HG03342 (cell line): ENCODE measurements at regions not wholly inside any gene's neighbourhood (a gene's known extent, or its start where the extent isn't known, plus 50 kb on each side); places are given as distances from the start of the nearest gene placed in this dataset.

ENCODE experiments used
- ATAC-seq: cut with Tn5 transposase; IDR thresholded peaks from one replicate; pipeline ENCODE4 v1.9.1; 2021; ENCODE audit warnings: mild to moderate bottlenecking, moderate library complexity; ENCODE audit not compliant: unreplicated experiment

DNA sequence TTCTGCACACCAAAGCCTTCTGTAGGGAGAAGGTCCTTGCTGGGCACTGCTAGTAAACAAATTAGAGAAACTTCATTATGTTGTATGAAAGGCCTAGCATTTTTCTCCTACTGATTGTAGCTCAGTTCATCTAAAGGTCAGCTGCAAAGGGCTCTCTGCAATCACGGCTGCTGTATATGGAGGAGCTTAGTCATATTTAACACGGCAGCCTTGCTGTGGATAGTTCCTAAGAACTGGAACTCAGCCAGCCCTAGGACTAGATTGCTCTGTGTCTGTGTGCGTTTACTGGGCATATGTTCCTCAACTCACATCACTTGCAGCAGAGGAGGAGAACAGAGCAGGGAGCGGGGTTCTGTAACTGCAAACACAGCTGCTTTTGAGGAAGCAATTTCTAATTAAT is 1103.9 kb upstream of the KLHL29 start:
- no peak for ATAC-seq

DNA sequence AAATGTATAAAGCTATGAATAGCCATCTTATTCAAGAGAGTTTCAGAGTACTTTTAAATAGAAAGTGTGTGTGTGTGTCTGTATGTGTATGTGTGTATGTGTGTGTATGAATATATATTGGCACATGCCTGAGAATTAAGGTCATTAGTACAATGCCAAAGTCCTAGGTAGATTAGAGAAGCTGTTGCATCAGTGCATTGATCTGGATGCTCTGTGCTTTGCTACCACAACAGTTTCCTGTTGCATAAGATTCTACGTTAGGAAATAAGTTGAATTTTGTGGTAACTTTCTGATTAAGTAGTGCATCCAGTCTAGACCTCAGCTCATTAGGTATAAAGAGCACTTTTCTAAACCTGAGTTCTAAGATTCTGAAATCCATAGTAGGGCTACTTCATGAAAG is 1102.8 kb upstream of the KLHL29 start:
- no peak for ATAC-seq

DNA sequence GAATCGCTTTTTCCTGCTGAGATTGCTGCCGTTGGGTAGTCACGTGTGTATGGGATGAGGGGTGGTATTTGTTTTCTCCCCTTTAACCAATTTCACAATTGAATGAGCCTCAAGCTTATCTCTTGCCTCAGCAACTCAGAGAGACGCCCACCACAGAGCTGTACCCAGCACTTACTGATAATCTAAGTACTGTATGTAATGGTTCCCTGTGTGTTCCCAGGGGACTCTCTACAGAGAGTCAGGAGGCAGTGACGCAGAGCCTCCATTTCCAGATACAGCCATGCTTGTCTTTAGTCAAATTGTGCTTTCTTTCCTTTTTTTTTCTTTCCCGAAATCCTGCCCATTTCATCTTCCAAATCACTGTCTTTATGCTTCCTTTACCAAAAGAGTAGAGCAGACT is 1102.1 kb upstream of the KLHL29 start:
- no peak for ATAC-seq

DNA sequence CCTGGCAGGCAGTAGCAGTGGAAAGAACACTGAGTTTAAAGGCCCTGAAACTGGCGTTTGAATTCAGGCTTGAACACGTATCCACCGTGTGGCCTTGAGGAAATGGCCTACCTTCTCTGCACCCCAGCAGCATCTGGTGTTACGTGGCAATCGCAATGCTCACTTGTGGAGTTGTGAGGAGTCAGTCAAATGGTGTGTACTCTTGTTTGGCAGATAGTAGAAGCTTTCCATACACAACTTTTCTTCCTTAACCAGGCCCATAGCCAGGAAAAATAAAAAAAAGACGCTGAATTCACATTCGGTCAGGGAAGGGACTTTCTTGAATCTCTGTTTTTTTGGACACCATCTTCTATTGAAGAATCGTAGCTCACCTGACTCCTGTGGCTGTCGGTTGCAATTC is 1101.5 kb upstream of the KLHL29 start:
- no peak for ATAC-seq

DNA sequence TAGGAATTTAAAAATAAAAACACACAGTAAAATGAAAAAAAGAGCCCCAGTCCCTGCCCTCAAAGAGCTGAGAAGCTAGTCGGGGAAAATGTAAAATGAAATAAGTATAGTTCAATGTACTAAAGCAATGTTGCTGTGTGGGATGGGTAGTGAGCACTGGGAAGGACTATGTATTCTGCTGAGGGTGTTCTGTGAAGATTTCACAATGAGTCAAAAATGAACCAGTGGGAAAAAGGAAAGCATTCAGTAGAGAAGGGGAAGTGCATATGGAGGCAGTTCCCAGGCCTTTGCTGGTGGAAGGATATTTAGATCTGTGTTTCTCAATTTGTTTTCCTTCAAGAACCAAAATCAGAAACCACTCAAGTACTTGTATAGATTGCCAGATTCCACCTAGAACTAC is 1094.7 kb upstream of the KLHL29 start:
- ATAC-seq = no peak

DNA sequence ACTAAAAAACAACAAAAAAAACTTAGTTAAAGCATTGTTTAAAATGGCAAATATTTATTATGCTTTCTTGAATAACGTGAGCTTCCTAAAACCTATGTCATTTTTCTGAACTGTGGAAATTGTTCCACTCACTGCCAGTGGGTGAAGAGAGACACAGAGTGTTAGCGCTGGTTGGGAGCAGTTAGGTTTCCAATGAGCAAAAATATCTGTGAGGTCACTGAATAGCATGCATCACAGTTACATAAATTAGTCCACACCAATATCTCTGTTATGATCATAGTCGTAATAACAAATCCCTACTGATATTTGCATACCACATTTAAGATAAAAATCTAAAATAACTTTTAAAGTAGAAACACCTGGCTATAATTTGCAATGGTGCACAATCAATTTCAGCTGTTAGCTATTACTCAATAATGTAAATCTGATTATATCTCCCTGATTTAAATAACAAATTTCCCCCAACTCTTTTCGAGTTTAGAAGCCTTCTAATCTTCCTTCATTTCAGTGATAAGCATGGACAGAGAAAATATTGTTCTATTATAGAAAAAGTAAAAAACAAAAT is 1094.0 kb upstream of the KLHL29 start:
- ATAC-seq = no peak

DNA sequence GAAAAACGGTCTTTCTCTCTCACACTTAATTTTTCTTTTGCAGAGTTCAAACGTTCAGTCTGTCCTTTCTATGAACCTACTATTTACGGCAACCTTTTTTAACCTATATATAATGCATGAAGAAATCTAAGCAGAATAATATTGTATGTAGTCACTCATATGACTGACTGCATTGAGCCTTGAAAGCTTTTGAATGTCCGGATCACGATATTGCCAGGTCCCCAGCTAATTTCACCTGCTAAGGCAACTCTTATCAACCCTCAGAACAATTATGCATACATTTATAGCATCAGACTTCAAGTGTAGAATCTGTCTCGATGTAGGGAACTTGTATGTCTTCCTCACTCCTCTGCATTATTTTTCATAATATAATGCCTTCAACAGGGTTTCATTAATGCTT is 1083.8 kb upstream of the KLHL29 start:
- no peak for ATAC-seq

DNA sequence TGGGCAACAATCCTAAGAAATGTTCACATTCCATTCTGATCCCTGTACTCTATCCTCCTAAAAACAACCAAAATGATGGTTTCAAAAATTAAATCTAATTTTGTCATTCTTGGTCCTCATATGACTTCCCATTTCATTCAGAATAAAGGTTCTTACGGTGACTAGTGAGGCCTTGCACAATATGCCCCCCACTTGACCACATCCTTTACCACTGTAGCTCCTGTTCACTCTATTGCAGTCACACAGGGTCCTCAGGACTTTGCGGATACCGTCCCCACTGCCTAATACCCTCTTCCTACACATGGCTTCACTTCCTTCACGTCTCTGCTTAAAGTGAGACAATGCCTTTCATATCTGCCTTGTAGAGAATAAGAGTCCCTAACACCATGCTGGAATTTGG is 1058.7 kb upstream of the KLHL29 start:
- ATAC-seq = no peak

DNA sequence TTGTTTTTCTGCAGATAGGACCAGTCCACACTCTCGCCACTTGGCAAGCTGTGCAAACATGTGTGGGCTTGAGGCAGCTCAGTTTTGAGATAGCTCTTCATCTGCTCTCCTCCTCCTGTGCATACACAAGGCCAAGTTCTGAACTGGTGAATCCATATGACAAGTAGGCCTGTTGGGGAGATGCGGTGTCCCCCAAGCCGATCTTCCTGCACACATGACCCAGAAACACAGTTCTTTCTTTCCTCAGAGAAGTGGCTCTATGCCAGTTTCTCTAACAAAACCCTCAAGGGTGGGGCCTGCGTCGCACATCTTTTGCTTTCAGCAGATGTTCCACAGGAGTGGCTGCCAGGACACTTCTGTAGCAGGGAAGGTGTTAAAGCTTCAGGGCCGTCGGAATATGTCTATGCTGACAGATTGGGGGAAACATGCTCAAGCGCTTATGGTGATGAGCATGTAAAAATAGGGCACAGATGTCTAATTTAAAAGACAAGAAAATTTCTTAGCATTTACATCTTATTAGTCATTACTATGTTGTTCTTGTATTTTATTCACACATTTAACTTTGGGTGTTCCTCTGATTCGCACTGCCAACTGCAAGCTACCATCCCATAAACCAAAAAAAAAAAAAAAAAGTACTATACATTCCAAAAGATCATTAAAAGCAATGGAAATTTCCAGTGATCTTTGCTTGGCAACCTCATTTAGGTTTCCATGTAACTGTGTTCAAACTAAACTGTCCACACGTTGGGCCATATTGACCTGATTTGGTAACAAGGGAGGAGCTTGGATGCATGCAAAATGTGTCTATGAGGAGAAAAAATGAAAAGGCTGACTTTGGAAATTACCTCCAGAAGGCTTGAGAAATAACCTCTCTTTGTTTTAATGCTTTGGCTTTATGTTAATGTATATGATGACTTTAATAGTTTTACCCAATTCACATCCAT is 1055.5 kb upstream of the KLHL29 start:
- no peak for ATAC-seq

DNA sequence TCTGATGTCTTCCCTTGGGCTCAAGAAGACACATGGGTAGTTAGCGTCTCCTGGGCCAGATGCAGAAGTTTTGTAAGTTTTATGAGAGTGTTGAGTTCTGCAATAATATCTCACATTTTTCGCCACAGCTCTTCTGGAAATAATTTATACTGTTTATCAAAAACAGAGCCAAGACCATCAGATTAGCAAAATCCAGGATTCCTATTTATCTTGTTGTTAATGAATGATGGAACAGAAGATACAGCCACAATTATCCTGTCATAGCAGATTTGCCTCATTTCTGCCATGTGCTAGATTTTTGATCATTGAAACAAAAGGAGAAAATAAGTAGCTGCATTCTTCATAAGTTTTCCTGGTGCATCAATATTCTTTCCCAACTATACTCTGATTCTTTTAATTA is 1048.6 kb upstream of the KLHL29 start:
- ATAC-seq = no peak

DNA sequence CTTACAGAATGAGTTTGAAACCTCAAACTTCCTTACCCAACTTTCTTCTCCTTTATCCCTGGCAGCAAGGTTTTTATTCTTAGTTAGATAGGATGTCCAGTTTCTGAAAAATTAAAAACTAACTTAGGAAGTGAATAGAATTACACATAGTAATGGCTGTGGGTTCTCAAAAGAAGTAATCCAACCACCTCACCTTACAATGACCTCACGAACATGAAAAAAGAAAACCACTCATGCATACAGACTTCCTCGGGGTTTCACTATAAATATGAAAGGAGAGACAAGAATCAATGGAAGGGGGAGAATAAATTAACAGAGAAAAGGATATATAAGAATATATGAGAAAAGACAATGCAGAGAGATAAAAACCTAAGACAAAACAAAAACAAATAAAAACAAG is 1044.3 kb upstream of the KLHL29 start:
- no peak for ATAC-seq

DNA sequence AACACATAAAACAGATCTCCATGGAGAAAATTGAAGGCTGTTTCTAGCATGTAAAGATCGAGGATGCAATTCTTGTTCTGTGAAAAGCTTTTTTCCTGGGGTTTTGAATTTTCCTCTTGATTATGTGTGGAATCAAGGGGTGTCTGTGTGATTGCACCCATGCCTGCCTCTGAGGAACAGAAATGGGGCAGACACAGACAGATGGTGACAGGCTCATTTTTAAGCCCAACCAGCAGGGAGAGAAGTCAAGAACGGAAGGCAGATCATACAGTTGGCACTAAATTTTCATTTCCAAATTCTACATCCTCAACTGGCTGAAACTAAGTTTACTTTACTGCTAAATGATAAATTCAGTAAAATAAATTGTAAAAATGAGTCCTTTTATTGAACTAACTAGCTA is 1037.7 kb upstream of the KLHL29 start:
- ATAC-seq = no peak

DNA sequence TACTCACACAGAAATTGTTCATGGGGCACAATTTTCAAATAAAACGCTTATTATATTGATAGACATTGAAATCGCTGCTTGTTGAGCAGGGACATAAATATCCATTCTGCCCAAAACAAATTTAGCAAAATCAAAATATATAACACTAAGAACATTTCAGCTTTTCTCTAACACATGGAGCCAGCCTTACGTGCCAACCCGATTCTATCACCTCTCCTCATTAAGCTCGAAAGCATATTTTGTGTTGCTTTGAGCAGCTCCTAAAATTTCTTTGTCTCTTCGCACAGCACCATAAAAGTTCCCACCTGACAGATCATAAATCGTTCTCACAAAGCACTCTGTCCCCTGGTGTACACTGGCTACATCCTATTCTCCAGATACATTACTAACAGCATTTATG is 1034.4 kb upstream of the KLHL29 start:
- no peak for ATAC-seq

DNA sequence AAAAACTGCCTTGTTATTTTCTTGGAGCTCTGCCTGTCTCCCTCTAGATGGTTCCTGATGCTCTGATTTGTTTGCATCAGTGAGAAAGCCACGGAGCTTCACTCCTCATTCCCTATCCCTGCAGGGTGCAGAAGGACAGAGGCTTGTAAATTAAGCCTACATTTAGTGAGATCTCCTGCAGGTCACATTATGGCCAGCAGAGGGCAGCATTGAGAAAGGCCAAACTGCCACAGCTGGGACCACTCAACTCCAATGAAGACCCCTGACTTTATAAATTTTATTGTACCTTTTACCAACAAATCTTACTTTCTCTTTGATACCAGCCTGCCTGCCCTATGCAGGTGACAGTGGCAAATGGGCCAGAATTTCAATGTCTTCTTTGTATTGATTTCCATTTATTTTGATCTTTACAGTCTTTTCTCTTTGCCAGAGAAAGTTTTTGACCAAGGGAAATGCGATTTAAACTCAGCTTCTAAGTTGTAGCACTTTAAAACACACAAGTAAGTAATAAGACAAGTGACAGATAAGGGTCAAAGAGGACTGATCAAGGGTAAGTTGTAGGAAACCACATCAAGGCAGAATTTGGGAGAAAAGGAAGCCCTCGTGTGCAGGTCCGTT is 1029.1 kb upstream of the KLHL29 start:
- ATAC-seq = peak; percentile 88

DNA sequence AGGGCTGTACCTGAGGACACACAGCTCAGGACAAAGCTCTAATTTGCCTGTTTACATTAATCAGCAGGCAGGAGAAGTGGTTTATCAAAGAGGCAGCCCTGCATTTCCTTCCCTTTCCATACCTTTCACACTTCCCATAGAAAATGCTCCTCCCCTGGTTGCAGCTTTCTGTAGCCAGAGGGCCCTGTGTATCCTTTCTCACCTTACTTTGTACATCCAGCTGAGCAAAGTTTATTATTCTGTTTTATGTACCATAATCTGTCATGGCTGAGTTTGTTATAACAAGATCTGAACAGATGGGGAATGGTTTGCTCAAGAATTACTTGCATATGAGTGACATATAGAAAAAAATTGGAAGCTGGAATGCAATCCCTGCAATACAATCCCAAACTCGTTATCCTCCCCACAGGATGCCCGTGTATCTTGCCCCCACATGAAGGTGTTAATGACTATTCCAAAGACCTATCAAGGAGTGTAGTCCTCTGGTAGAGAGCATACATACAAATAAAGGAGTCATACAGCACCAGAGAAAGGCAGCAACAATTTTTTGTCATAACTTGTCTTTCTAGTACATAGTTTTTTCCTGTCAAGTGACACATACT is 1025.8 kb upstream of the KLHL29 start:
- no peak for ATAC-seq

DNA sequence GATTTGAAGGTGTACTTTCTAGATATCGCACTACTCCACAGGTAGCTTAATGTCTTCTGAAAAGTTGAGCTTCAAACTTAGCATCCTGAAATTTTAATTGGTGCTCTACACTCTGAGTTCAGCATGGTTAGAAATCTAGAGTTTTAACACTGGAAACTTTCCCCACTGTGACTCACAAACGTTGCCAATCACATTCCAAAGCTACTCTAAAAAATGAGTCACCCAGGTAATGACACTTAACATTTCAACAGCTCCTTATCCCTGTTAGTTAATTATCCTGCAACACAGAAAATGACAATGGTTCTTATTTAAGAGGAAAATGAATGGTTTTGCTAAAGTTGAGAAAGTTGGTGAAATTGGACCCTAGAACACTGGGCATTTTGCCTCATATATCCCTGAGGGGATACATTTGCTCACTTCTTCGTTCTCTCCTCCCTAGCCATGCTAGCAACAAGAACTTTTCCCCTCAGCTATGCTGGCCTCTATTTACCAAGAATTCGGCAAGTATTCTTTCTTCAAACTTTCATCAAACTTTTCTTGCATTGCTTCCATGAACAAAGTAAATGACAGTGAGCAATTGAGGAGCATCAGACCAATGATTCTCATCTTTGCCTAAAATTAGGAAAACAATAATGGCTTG is 1024.1 kb upstream of the KLHL29 start:
- no peak for ATAC-seq

DNA sequence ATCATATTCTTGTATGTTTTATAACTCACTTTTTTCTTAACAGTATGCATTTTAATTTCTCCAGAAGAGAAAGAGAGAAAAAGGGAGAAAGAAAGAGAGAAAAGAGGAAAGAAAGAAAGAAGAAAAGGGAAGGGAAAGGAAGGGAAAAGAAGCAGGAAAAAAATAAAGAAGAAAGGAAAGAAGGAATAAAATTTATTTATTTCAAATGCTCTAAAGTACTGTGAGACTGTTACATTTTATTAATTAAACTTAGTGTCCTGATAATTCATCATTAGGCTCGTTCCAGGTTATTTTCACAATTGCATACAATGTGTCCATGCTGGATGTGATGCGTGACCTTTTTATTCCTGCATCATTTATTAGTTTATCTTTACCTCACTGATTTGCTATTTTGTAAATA is 1023.4 kb upstream of the KLHL29 start:
- no peak for ATAC-seq

DNA sequence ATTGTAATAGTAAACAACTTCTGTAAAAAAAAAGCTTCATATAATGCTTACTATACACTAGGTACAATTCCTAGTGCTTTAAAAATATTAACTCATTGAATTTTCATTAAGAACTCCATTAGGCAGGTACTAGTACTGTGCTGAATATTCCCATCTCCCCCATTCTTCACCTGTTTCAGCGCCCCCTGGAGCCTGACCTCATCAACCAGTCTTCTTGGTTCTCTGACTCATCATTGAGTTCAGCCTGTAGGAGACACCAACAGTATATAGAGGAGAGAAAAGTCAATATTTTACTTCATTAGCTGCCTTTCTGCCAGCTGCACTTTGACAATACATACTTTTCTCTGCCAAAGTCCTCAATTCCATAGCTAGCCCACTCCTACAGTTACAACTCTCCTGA is 1009.9 kb upstream of the KLHL29 start:
- no peak for ATAC-seq

DNA sequence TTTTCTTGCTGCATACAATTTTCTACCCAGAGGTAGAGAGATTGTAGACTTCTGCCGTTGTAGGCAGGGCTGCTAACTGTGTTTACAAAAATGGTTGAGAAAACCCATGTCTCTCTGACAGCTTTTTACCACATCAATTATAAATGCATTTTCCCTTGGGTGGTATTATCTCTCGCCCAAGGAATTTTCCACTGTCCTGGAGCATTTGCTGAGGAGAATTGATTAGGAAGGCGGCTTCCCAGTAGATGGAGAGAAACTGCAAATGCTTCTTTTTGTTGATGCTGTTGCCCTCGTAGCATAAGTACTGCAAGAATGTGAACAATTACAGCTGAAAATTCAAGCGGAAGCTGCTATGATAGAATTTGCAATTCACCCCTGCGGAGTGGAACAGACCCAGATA is 1007.7 kb upstream of the KLHL29 start:
- ATAC-seq = no peak

DNA sequence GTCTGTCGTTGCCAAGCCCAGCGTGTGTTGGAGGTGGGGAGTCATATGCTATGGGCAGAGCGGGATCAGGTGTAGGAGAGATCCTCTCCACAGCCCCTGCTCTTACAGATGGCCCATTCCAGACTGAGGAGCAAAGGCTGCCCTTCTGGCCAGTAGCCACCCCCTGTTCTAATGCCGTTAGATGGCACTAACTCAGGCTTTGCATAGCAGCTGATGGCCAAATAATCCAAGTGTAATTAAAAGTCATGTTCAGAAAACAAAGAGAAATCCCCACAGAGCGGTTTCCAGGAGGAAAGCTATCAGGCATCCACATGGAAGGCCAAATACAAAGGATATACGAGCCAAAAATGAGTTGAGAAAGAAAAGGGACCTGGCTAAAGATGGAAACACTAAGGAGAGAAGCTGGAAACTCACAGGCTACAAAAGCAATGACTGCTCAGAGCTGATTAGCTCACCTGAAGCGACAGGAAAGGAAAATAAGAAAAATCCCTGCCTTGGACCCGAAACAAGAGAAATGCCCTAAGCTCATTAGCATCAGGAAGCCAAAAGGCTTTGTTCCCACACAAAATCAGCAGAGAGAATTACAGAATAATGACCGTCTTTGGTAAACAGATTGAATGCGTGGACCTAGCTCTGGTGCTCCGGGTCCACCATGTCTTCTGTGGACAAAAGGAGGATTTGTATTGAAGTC is 1002.4 kb upstream of the KLHL29 start:
- no peak for ATAC-seq

DNA sequence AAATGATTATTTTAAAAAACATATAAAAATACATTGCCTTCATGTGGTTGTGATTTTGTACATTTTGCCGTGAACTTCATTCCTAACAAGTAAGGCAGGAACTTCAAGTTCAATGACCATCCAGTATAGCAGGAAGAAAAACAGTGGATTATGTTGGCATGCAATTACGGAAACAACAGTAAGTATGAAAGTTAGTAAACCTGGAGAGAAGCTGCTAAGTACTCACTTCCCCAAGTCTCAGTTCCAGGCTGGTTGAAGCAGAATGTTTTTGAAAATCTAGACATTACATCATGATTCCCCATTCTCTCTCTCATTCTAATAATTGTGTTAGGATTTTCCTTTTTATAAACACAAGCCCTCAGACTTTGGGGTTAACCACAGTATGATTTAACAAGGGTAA is 987.1 kb upstream of the KLHL29 start:
- no peak for ATAC-seq
